Stimulated activated memory B cell treated with anti-CD40 and anti-IgM and Interleukin-4, amounts not matched to agents 10 μg/mL and 1 μg/mL and 100 μg/mL, for 72 hours (primary cell): ENCODE measurements at regions not wholly inside any gene's neighbourhood (a gene's known extent, or its start where the extent isn't known, plus 50 kb on each side); places are given as distances from the start of the nearest gene placed in this dataset.
A peak's percentile ranks its signal among the peaks of the same experiment; 100 is the strongest.

Source experiments
- ATAC-seq: fragments of 150-1000 bp; cut with Tn5 transposase; 2 replicates; pipeline ENCODE4 v1.10.0; 2021
- H3K27ac Mint-ChIP-seq: one replicate; pipeline ENCODE4 v1.8.0; 2022; ENCODE audit warnings: mild to moderate bottlenecking, mixed read lengths
- H3K27me3 Mint-ChIP-seq: one replicate; pipeline ENCODE4 v1.8.0; 2022; ENCODE audit warnings: mixed read lengths
- H3K36me3 Mint-ChIP-seq: one replicate; pipeline ENCODE4 v1.8.0; 2022; ENCODE audit warnings: mixed read lengths
- H3K4me1 Mint-ChIP-seq: one replicate; pipeline ENCODE4 v1.8.0; 2022; ENCODE audit warnings: mixed read lengths
- H3K4me3 Mint-ChIP-seq: one replicate; pipeline ENCODE4 v1.8.0; 2022; ENCODE audit warnings: mild to moderate bottlenecking, moderate library complexity, mixed read lengths
- H3K9me3 Mint-ChIP-seq: one replicate; pipeline ENCODE4 v1.8.0; 2022; ENCODE audit warnings: mixed read lengths

DNA sequence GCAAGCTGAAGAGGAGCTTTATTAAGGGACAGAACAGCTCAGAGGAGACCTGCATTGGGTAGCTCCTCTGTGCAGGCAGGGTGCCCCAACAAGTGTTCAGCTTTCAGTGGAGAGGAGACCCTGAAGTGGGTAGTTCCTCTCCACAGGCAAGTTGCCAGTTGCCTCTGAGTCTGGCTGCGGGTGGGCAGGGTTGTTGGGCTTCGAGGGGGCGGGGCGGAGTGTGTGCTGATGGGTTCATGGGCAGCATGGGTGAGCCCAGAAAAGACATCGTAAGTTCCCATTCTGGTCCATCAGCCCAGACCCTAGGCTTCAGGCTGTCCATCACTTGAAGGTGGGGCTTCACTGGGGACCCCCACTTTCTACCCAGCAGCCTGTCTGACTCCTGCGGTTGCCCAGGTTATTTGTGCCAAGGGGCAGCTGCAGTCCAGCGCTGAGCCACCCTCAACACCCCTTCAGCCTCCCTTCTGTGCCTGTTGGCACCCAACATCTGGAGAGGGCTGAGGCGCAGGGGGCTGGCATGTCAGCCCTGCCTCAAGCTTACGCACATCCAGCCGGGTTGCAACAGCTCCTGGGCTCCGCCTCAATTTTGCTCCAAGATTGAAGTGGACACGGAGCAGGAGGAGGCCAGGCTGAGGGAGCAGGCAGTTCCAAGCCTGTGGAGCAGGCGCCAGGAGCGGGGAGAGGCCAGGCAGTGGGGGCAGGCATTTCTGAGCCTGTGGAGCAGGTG is 350.5 kb upstream of the PCDH20 start:
- peak; percentile 50 for ATAC-seq
- H3K36me3 Mint-ChIP-seq, result no peaks in the 10 kb centered on the region

DNA sequence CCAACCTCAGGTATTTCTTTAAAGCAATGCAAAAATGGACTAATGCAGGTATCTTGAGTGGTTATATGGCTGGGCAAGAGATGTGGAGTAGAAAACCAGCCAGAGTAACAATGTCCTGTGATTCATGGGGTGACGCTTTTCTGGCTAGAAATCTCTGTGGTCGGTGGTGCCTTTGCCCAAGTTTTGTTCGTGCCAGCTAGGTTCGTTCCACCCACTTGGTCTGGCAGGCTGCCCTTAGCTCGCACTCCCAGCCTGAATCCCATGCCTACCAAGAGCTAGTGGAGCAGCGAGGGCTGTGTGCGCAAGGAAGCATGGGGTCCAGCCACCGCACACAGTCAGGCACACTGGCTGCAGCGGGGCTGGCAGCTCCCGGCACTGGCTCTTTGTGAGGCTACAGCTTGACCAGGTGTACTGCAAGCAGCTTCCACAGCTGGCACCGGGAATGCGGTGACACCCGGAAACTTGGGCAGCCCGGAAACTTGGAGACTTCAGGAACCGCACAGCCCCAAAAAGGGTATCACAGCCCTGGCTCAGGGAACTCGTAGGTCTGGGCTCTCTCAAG is 349.6 kb upstream of the PCDH20 start:
- H3K36me3 Mint-ChIP-seq, result no peaks in the 10 kb centered on the region
- H3K27ac Mint-ChIP-seq, result no peak overlapping the region
- no peaks in the 10 kb centered on the region for H3K9me3 Mint-ChIP-seq

More for the DNA sequence above, 350.5 kb upstream of the PCDH20 start:
- no peaks in the 10 kb centered on the region for H3K9me3 Mint-ChIP-seq
- H3K27me3 Mint-ChIP-seq, result no peaks in the 10 kb centered on the region
- H3K4me1 Mint-ChIP-seq, result no peaks in the 10 kb centered on the region
- no peak overlapping the region for H3K27ac Mint-ChIP-seq
- no peak overlapping the region for H3K4me3 Mint-ChIP-seq

DNA sequence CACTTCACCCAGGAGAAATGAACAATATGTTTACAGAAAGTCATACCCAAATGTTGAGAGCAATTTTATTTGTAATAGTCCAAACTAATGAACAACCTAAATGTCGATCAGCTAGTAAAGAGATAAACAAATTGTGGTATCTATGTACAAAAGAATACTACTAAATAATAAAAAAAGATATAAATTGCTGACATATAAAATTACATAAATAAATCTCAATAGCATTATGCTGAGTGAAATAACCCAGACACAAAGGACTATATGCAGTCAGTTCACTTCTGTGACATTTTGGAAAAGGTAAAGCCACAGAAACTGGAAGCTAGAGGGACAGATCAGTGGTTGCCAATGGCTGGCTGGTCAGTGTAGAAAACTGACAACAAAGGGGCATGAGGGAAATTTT is 346.0 kb upstream of the PCDH20 start:
- no peaks in the 10 kb centered on the region for H3K36me3 Mint-ChIP-seq
- H3K27me3 Mint-ChIP-seq, result no peaks in the 10 kb centered on the region
- peaks cover 2% of the 10 kb centered on the region for H3K9me3 Mint-ChIP-seq
- no peak overlapping the region for H3K4me3 Mint-ChIP-seq
- ATAC-seq, result no peak
- H3K27ac Mint-ChIP-seq, result no peak overlapping the region
- no peaks in the 10 kb centered on the region for H3K4me1 Mint-ChIP-seq

More for the DNA sequence above, 349.6 kb upstream of the PCDH20 start:
- ATAC-seq, result peak; percentile 41
- Mint-ChIP-seq H3K4me3 (no peak overlapping the region), H3K4me1 (no peaks in the 10 kb centered on the region), H3K27me3 (no peaks in the 10 kb centered on the region)

DNA sequence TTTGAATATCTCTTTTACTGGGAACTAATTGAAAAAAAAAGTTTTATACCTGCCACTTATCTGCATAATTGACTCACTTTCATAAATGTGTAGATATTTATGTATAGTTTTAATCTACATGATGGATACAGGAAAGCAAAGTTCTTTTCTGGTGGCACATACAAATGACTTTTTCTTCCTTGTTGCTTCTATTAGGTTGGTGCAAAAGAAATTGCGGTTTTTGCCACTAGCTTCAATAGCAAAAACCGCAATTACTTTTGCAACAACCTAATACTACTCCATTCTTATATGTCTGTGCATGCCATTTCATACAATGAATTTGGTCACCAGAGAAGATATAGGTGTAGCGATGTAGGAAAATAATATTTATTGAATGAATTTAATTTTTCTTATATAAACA is 344.5 kb upstream of the PCDH20 start:
- no peaks in the 10 kb centered on the region for H3K36me3 Mint-ChIP-seq
- no peaks in the 10 kb centered on the region for H3K27me3 Mint-ChIP-seq
- no peak overlapping the region for H3K4me3 Mint-ChIP-seq
- ATAC-seq, result no peak
- no peak overlapping the region for H3K27ac Mint-ChIP-seq
- peaks cover 2% of the 10 kb centered on the region for H3K9me3 Mint-ChIP-seq
- H3K4me1 Mint-ChIP-seq, result no peaks in the 10 kb centered on the region

DNA sequence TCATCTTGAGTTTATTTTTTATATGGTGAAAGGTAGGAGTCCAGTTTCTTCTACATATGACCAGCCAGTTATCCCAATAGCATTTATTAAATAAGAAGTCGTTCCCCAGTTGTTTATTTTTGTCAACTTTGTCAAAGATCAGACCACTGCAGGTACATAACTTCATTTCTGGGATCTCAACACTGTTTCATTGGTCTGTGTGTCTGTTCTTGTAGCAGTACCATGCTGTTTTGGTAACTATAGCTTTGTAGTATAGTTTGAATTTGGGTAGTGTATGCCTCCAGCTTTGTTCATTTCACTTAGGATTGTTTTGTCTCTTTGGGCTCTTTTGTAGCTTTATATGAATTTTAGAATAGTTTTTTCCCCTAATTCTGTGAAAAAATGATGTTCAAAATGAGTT is 340.4 kb upstream of the PCDH20 start:
- Mint-ChIP-seq H3K4me1 (no peaks in the 10 kb centered on the region), H3K9me3 (peaks cover 9% of the 10 kb centered on the region), H3K27ac (no peak overlapping the region), H3K4me3 (no peak overlapping the region), H3K36me3 (no peaks in the 10 kb centered on the region), H3K27me3 (no peaks in the 10 kb centered on the region)
- ATAC-seq, result no peak

DNA sequence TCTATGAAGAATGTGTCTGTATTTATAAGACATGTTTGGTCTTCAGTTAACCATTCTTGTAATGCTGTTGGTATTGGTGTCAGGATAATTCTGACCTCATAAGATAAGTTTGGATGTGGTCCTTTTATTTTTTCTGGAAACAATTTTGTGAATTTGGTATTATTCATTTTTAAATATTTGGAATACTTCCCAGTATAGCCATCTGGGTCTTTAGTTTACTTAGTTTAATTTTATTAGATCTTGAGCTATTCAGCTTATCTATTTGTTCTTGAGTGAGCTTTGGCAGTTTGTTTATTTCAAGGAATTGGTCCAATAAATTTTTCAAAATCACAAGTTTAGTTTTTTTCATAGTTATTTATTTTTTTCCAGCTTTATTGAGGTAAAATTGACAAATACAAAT is 335.4 kb upstream of the PCDH20 start:
- peaks cover 10% of the 10 kb centered on the region for H3K9me3 Mint-ChIP-seq
- H3K36me3 Mint-ChIP-seq, result no peaks in the 10 kb centered on the region
- H3K4me3 Mint-ChIP-seq, result no peak overlapping the region
- no peak overlapping the region for H3K27ac Mint-ChIP-seq
- H3K27me3 Mint-ChIP-seq, result no peaks in the 10 kb centered on the region
- ATAC-seq, result no peak
- no peaks in the 10 kb centered on the region for H3K4me1 Mint-ChIP-seq

DNA sequence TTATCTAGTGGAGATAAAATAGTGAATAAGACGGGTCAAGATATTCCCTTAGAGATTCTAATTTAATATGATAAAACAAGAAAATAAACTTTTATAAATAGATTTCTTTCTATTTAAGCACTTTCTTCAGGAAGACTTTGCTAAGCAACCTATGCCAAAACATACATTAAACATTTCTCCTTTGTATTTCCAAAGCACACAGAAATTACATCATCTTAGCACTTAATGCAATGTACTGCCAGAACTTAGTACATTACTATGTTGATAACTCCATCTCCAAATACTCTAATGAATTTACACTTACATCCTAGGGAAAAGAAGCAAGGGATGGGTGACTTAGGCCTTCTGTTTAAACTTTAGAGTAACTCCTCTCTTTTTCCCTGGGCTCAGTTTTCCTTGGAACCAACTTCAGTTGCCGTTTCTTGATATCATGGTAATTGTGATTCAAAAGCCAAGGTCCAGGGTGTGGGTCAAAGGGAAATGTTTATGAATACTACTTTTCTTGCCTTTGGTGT is 322.6 kb upstream of the PCDH20 start:
- no peak overlapping the region for H3K27ac Mint-ChIP-seq
- no peaks in the 10 kb centered on the region for H3K4me1 Mint-ChIP-seq
- no peaks in the 10 kb centered on the region for H3K36me3 Mint-ChIP-seq
- H3K4me3 Mint-ChIP-seq, result no peak overlapping the region
- H3K9me3 Mint-ChIP-seq, result peaks cover 7% of the 10 kb centered on the region
- H3K27me3 Mint-ChIP-seq, result no peaks in the 10 kb centered on the region
- no peak for ATAC-seq

DNA sequence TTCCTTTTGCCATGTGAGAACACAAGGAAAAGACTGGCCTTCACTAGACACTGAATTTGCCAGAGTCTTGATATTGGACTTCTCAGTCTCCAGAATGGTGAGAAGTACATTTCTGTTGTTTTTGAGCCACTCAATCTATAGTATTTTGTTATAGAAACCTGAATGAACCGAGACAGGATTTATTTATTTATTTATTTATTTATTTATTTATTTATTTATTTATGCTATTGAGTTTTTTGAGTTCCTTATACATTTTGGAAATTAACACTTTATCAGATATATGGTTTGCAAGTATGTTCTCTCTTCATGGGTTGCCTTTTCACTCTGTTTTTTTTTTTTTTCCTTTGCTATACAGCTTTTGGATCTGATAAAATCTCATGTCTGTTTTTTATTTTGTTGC is 319.0 kb upstream of the PCDH20 start:
- no peak for ATAC-seq
- Mint-ChIP-seq H3K27me3 (no peaks in the 10 kb centered on the region), H3K9me3 (peaks cover 5% of the 10 kb centered on the region), H3K27ac (no peak overlapping the region), H3K4me3 (no peak overlapping the region), H3K36me3 (no peaks in the 10 kb centered on the region), H3K4me1 (no peaks in the 10 kb centered on the region)

DNA sequence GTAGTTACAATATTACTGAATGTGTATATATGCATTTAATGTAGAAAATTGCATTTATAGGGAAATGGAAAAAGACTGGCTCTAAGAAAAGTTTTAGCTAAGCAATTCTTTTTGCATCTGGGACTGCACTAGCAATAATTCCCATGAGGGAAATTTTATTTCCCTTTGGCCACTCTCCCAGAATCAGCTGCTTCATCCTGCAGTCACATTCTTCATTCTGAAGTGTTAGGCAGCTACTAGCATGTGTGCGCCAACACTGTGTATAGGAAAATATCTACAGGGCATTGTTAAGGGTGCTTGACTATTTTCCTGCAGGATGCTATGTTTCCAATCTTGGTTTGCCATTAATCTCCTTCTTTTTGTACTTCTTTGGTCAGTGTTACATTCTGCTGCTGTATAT is 312.8 kb upstream of the PCDH20 start:
- no peak for ATAC-seq
- no peak overlapping the region for H3K27ac Mint-ChIP-seq
- no peaks in the 10 kb centered on the region for H3K36me3 Mint-ChIP-seq
- peaks cover 6% of the 10 kb centered on the region for H3K9me3 Mint-ChIP-seq
- H3K27me3 Mint-ChIP-seq, result no peaks in the 10 kb centered on the region
- no peaks in the 10 kb centered on the region for H3K4me1 Mint-ChIP-seq
- no peak overlapping the region for H3K4me3 Mint-ChIP-seq

DNA sequence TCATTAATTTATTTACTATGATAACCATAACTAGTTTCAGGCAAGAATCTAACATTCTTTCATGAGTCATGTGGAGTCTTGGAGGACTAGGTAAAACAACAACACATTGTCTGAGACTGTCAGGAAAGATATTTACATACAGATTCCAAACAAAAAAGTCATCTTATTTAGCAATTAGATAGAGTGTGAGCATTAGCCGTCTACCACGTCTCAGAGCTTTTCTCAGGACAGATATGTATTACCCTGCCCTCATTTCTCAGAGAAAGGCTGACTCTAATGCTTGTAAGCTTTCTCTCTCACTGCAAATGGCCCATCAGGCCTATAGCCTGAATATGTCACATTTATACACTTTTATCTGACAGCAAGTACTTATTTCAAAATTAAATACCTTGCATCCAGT is 312.1 kb upstream of the PCDH20 start:
- no peak overlapping the region for H3K4me3 Mint-ChIP-seq
- no peak overlapping the region for H3K27ac Mint-ChIP-seq
- H3K36me3 Mint-ChIP-seq, result no peaks in the 10 kb centered on the region
- H3K4me1 Mint-ChIP-seq, result no peaks in the 10 kb centered on the region
- H3K27me3 Mint-ChIP-seq, result no peaks in the 10 kb centered on the region
- peaks cover 6% of the 10 kb centered on the region for H3K9me3 Mint-ChIP-seq
- no peak for ATAC-seq

DNA sequence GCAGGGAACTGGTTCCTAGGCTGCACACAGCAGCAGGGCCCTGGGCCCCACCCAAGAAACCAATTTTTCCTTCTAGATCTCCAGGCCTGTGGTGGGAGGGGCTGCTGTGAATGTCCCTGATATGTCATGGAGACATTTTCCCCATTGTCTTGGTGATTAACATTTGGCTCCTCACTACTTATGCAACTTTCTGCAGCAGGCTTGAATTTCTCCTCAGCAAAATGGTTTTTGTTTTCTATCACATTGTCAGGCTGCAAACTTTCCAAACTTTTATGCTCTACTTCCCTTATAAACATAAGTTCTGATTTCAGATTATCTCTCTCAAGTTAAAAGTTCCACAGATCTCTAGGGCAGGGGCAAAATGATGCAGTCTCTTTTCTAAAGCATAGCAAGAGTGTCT is 310.2 kb upstream of the PCDH20 start:
- Mint-ChIP-seq H3K27me3 (no peaks in the 10 kb centered on the region), H3K4me1 (no peaks in the 10 kb centered on the region), H3K9me3 (peaks cover 4% of the 10 kb centered on the region), H3K4me3 (no peak overlapping the region), H3K27ac (no peak overlapping the region), H3K36me3 (no peaks in the 10 kb centered on the region)
- peak; percentile 8 for ATAC-seq

DNA sequence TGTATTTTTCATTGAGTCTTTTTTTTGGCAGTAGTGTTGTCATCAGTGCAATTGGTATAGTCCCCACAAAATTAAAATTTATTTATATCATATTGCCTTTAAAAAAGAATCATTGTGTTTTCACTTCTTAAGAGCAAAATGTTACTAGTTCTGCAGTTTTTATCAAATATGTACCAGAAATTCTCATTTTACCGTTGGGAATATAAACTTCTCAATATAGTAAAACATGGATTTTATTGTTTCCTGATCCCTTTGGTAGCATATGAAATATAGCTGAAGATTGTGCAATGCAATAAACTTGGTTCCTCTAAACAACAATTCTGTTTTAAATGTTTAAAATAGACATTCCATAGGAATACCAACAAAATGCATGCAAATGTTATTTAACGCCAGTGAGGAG is 306.5 kb upstream of the PCDH20 start:
- Mint-ChIP-seq H3K36me3 (no peaks in the 10 kb centered on the region), H3K27ac (no peak overlapping the region), H3K9me3 (peaks cover 4% of the 10 kb centered on the region), H3K27me3 (no peaks in the 10 kb centered on the region), H3K4me3 (no peak overlapping the region), H3K4me1 (no peaks in the 10 kb centered on the region)
- ATAC-seq, result no peak

DNA sequence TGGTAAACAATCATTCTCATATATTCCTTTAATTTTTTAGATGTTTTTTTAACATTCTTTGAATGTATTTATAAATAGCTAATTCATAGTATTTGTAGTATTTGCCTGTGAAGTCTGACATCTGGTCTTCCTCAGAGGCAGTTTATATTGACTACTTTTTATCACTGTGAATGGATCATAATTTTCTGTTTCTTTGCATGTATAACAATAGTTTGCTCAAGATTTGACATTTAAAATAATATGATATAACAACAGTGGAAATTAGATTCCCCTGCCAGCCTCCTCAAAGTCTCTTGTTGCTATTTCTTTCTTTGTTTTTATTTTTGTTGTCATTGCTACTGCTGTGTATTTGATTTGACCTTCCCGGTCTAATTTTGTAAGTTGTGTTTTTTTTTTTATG is 297.0 kb upstream of the PCDH20 start:
- peaks cover 4% of the 10 kb centered on the region for H3K9me3 Mint-ChIP-seq
- H3K4me1 Mint-ChIP-seq, result no peaks in the 10 kb centered on the region
- no peak overlapping the region for H3K27ac Mint-ChIP-seq
- no peak overlapping the region for H3K4me3 Mint-ChIP-seq
- H3K36me3 Mint-ChIP-seq, result no peaks in the 10 kb centered on the region
- ATAC-seq, result no peak
- no peaks in the 10 kb centered on the region for H3K27me3 Mint-ChIP-seq

DNA sequence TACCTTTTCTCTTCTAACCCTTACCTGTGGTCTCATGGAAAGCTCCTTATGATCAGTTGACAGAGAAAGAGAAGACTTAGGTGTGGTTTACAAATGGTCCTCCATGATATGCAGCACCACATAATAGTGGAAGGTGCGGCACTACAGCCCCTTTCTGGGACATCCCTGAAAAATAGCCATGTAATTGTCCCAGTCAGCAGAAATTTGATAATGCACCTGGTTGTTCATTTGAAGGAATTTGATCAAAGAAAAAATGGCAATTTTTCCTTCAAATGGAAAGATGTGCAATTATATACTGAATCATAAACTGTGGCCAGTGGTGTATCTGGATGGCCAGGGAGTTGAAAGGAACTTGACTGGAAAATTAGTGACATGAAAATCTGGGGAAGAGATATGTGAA is 293.6 kb upstream of the PCDH20 start:
- no peak for ATAC-seq
- Mint-ChIP-seq H3K27me3 (no peaks in the 10 kb centered on the region), H3K36me3 (no peaks in the 10 kb centered on the region), H3K4me1 (no peaks in the 10 kb centered on the region), H3K27ac (no peak overlapping the region), H3K9me3 (no peaks in the 10 kb centered on the region), H3K4me3 (no peak overlapping the region)

DNA sequence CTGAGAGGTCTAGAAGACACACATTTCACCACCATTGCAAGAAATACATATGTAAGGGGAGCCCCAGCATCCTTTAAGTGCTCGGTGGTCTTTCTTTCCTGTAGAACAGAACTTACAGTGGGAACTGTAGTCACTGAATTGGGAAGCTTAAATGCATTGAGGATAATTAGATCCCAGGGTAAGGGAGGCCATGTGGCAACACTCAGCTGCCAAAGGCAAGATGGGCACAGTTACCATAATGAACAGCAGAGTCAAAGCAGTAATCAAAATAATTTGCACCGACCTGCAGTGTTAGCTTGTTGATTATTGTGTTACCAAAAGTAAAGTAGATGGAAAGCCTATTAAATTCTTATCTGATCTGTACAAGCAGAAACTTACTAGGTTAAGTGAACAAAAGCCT is 291.2 kb upstream of the PCDH20 start:
- H3K27ac Mint-ChIP-seq, result no peak overlapping the region
- H3K4me1 Mint-ChIP-seq, result no peaks in the 10 kb centered on the region
- ATAC-seq, result no peak
- no peaks in the 10 kb centered on the region for H3K36me3 Mint-ChIP-seq
- no peak overlapping the region for H3K4me3 Mint-ChIP-seq
- H3K9me3 Mint-ChIP-seq, result peaks cover 6% of the 10 kb centered on the region
- H3K27me3 Mint-ChIP-seq, result no peaks in the 10 kb centered on the region

DNA sequence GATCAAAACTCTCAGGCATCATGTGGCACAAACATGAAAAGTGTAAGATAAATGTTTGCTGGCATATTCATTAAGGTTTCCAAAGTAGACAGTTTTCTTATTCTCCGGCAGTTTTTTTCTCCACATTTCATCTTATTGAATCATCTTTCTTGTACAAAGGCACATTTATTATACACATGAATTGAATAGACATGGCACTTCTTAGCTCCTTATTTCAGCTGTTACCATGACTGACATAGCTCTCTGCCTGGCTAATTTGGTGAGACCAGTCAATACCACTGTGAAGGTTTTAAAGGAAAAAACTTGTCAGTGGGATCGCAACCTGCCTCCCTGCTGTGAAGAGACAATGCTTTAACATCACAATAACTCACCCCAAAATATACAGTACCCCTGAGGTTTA is 285.0 kb upstream of the PCDH20 start:
- H3K36me3 Mint-ChIP-seq, result no peaks in the 10 kb centered on the region
- H3K27me3 Mint-ChIP-seq, result no peaks in the 10 kb centered on the region
- no peak overlapping the region for H3K4me3 Mint-ChIP-seq
- H3K4me1 Mint-ChIP-seq, result no peaks in the 10 kb centered on the region
- H3K27ac Mint-ChIP-seq, result no peak overlapping the region
- peaks cover 6% of the 10 kb centered on the region for H3K9me3 Mint-ChIP-seq
- no peak for ATAC-seq
